ENCODE measurements at regions not wholly inside any gene's neighbourhood (a gene's known extent, or its start where the extent isn't known, plus 50 kb on each side); places are given as distances from the start of the nearest gene placed in this dataset.
"Not testable (repeated sequence)": the region's sequence is repeated elsewhere in the genome, so short reads cannot be mapped to it uniquely, and the experiment has no call there.

DNA sequence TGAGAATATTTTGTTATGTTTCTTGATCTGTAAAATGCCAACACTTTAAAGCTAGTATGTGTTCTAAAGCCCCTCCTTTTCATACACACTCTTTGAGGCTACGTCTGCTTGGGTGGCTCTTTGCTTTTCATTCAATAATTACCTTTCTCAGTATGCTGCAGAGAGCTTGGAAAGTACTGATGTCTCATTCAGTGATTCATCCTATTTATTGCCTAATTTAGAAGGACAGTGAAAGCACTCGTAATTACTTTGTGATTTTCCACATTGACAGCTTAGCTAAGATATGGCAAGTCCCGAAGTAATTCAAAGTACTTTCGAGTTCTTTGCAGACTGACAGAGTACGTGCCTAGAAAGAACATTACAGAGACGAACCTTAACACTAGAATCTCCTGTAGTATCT, 57.2 kb downstream of the BMP15 start:
- DNase-seq: no peak

DNA sequence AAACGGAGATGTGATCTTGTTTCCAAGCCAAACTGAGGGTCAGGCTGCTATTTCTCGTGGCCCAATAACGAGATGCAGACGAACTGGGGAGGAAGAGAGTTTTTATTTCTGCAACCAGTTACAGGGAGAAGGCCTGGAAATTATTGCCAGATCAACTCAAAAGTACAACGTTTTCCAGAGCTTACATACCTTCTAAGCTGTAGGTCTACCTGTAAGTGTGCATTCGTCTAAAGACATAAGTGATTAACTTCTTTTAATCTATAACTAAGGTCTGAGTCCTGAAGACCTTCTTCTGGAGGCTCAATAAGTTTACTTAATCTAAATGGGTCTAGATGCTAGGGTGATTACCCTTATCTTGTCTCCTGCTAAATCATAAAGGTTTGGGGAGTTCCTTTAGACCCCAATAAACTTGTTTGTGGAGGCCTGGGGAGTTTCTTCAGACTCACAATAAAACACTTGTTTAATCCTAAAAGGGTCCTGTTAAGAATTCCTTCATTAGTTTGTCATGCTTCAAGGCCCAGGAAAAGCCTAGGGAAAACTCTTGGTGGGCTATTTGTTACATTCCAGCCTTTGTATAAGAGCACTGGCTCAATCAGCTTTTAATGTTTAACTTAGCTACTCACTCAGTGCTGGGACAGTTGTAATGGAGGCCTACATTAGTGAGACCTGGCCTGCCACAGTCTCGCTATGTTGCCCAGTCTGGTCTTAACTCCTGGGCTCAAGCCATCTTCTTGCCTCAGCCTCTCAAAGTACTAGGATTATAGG, 58.5 kb downstream of the BMP15 start:
- not testable (repeated sequence) for DNase-seq

DNA sequence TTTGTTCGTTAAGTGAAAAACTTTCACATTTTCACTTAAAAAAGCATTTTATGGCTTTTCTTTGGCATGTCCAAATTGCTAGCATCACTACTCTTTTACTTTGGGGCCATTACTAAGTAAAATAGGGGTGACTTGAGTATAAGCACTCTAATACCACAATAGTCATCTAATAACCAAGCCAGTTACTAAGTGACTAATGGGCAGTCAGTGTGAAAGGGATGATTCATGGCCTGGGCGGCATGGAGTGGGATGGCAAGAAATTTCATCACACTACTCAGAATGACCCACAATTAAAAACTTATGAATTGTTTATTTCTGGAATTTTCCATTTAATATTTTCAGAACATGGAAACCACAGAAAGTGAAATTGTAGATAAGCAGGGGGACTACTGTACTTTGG, 60.9 kb downstream of the BMP15 start:
- no peak for DNase-seq

DNA sequence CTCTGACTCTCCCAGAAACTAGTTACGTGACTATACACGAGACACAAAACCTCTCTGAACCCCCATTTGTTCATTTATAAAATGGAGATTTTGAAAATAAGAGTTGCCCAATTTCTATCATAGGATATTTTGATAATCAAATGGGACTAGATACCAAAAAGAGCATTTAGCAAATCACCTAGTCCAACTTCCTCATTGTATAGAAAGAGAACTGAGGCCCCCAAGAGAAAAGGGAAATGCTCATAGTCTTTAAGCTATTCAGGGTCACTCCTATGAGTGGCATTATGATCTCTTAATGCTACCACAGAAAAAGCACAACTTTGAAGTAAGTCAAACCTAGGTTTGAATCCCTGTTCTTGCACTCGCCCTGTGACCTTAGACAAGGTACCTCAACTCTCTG, 62.7 kb downstream of the BMP15 start:
- DNase-seq: no peak

DNA sequence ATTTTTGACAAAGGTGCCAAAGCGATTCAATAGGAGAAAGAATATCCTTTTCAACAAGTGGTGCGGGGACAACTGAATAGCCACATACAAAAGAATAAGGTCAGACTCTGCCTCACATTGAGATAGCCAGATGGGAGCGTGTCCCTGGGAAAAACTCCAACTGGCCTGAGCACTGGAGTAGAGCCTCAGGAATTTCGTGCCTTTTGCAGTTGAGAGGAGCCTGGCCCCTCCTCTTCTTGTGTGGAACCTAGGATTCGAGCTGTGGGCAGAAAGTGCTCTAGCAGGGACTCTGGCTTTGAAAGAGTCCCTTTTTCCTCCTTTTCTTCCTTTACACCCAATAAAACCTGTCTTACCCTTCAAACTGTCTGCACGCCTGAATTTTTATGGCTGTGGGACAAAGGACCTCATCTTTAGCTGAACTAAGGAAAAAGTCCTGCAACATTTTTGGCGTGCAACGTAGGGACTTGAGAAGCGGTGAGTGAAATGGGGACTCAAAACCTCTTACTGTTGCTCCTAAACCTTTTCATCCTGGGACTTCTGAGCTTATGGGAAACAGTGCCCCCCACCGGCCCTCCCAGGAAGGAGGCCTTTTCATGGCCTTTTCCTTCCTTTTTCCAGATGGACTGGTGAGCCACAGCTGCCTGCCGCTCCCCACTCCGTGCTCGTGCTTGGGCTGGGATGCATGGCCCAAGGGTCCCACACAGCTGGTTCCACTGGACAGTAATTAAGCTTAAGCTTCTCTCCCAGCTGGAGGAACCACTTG, 68.6 kb downstream of the BMP15 start:
- no peak for DNase-seq

DNA sequence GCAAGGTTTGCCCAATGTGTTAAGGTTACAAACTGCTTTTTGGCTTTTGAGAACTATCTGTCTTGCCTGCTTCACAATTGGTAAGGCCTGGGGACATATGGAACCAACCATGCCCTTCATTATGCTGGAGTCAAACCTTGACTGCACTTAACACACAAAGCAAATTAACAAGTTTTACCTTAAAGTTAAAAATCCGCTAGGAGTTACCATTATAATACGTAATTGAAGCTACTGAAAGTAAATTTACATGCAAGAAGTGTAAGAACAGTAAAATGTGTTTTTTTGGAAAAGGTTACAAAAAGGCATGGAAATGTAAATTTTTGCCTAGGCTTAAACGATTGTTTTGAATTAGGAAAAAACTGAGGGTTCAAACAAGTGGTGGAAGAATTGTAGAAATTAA, 69.7 kb downstream of the BMP15 start:
- no peak for DNase-seq

DNA sequence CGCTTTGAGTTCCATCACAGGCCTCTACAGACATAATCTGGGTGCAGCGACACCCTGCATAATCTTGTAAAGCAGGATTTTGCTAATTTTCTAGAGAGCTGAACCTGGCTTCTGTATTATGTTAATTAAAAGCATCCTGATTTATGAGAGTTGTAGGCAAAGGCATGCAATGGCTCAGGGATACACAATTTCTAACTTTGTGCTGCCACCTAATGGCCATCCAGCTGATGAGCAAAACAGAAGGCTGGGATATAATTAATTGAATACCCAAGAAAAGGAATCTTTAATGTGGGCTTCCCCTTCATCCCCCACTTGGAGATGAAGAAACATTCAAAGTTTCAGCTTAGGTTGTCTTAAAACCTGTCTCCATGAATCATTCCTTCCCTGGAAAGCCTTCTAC, 78.1 kb downstream of the BMP15 start:
- no peak for DNase-seq

DNA sequence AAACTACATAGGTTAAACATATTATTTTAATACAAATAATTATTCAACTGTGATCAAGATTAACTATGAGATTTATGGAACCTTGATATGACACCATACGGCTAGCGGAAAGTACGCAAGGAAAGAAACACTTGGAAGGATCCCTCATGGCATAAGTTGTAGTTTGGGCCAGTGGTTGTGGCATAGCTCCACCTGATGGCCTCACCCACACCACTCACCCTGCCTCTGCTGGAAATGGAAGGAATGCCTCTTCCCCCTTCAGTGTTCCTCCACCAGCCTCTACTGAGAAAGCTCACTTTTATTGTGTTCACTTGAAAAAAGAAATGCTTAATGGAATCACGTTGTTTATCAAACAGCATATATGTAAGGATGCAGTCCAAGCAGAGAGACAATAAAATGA, 86.4 kb downstream of the BMP15 start:
- DNase-seq: no peak

DNA sequence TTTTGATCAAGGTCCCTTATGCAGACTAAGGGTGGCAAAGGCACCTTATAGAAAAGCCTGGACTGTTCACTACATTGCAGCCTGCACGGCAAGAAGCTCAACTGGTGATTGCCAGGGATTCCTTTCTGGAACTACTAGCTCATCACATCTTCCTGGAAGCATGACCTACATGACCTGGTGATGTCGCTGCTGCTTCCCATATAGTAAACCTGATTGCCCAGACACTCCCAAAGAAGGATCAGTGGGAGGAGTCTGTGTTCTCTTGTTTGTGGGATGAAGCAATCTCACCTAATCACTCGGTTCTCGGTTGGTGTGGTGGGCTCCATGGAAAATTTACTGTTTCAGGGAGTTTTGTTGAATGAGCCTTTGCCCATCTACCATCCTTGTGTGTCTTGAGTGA, 89.8 kb downstream of the BMP15 start:
- not testable (repeated sequence) for DNase-seq

DNA sequence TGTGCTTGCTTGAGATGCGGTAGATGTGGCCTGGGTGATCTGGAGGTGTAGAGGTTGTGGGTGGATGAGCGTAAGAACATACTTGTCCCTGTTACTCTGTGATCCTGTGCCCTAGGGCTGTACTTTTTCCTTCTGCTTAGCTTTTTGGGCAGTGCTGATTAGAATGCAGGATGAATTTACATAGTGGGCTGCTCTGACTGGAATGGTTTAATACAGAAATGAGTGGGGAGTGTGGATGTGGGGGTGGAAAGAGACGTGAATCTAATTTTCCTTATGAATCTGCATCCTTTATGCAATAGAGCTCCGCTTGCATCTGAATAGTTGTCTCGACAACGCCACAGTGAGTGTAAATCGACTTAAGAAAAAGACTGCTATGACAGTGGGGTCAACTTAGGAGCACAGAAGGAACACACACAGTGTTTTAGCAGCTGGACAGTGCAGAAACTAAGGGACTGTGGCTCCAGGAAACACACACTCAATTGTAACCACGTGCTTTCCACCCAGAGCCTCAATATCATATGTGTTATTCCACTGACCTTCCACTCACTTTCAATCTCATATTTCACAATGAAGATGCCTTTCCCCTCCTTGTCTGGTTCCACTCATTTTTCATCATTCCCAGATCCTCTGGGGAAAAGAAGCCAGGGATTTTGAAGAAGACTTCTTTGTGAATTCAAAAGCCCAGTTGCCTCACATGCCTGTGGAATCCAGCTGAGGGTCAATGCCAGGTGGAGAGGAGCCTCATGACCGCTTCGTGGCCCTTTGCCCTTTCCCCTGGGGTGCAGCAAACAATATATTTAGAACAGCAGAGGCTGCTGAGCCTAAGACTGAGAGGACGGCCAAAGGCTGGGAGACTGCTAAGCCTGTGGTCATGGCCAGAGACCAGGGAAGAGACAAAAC, 91.4 kb downstream of the BMP15 start:
- DNase-seq: not testable (repeated sequence)

DNA sequence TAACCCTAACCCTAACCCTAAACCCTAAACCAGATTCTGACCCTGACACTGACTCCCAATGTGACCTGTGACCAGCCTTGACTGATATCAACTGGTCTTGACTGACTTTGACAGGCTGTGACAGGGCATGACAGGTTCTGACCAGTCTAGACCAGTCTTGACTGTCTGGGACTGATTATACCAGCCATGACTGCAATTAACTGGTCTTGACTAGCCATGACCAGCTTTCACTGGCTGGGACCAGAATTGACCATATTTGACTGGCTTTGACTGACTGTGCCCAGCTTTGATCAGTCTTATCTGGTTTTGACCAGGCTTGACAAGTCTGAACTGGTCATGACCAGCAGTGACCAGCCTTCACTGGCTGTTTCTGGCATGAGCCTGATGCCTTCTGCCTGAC, 95.5 kb downstream of the BMP15 start:
- DNase-seq: no peak

DNA sequence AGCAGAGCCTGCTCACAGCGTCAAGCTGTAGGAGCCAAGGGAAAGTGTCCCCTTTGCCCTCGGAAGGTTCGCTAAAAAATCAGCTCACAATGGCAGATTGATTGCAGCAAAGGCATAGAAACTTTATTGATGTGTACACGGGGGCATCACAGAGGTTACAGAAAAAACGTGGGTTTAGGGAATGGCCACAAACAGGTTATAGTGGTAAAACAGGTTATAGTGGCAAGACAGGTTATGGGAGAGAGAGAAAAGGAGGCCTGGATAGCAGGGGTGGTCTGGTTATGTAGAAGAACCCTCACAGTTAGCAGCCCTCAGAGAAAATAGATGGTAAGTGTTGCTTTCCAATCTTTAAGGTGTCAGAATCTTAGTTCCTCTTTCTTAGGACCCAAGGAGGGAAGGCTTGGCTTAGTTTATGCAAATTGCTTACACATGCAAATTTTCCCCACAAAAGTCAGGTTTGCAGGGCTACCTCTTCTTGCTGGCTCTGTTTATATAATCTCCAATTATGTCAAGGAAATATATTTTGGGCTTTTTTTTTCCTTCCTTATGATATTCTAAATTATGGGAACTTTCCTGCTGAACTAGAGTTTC, 113.7 kb downstream of the BMP15 start:
- no peak for DNase-seq

DNA sequence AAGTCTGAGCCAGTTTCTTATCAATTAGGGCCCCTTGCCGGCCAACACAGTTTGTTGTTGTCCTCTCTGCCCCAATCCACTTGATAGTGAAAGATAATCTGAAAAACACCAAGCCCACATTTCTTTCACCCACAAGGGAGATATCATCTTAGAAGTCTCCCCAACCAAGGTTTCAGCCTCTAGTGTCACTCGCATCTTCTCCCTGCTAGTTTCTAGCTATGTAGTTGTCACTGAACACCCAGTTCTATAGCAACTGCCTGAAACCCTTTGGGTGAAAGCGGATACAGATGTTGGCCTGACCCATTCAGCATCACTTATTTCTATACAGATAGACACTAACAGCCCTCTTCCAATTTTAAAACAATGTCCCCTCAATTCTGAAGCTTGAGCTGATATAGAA, 116.3 kb downstream of the BMP15 start:
- DNase-seq: no peak

DNA sequence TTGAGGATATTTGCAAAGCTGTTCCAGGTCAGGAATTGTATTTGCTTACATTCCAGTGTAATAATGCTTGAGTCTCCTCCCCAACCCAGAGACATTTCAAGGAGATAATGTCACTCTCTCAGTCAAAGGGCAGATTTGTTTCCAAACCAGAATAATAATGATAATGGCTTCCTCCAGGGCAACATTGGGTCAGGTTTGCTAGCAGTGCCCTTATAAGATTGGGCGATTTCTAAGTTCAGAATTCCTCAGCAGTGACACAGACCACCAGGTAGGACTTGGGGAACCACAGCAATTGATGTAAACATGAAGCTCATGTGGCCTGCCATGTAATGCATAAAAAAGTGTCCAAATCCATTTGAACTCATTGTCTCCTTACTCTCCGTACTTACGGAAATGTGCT, 125.2 kb downstream of the BMP15 start:
- no peak for DNase-seq

DNA sequence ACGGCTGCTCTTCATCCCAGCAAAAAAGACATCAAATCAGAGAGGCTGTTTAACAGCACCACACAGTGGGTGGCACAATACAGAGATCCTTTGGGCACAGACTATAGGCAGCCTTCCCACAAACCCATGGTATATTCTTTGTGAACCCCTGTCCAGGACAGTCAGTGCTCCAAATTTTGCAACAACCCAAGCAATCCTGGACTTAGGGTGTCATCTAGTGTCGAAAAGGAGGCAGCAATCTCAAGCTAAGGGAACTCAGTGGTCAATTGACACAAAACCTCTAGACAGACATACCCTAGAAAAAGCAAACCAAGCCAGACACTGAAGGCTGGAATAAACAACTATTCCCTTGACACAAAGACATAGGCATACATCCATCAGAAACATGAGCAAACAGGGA, 137.4 kb downstream of the BMP15 start:
- no peak for DNase-seq

DNA sequence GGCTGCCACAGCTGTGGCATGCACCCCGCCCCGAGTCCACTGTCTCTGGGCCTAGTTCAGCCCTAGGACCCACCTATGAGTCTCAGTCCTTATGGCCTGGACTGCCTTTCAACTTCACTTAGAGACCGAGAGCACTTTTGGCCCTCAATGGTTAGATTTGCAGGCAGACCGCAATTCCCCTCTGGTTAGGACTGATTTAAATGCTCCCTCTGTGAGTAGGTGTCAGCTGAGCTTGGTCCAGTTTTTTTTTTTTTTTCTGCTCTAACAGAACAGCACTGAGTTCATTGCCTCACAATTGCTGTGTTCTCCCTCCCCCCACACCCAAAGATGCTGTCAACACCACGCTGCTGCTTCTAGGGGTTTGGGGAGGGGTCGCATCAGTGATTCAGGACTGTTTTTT, 143.2 kb downstream of the BMP15 start:
- DNase-seq: no peak

DNA sequence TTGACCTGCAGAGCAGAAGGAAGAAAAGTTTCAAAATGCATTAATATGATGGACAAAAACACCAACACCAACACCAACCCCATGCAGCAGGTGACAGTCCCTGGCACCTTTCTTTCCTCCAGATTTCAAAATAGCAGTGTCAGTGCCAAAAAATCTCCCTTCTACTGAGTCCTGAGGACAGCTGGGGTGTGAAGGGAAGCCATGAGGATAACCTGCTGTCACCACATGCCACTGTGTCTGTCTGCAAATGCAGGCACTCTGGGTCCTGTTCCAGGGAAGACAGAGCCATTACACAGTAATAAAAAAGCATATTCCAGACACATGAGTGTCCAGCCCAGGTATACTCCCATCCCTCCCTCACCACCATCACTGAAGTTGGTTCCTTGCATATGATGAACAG, 187.5 kb downstream of the BMP15 start:
- DNase-seq: no peak

DNA sequence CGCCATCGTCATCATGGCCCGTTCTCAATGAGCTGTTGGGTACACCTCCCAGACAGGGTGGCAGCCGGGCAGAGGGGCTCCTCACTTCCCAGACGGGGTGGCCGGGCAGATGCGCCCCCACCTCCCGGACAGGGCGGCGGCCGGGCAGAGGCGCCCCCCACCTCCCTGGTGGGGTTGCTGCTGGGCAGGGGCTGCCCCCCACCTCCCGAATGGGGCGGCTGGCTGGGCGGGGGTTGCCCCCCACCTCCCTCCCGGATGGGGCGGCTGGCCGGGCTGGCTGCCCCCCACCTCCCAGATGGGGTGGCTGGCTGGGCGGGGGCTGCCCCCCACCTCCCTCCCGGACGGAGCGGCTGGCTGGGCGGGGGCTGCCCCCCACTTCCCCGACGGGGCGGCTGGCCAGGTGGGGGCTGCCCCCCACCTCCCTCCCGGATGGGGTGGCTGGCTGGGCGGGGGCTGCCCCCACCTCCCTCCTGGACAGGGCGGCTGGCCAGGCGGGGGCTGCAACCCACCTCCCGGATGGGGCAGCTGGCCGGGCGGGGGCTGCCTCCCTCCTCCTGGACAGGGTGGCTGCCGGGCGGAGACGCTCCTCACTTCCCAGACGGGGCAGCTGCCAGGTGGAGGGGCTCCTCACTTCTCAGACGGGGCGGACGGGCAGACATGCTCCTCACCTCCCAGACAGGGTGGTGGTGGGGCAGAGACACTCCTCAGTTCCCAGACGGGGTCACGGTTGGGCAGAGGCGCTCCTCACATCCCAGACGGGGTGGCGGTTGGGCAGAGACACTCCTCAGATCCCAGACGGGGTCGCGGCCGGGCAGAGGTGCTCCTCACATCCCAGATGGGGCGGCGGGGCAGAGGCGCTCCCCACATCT, 208.8 kb downstream of the BMP15 start:
- DNase-seq: not testable (repeated sequence)

DNA sequence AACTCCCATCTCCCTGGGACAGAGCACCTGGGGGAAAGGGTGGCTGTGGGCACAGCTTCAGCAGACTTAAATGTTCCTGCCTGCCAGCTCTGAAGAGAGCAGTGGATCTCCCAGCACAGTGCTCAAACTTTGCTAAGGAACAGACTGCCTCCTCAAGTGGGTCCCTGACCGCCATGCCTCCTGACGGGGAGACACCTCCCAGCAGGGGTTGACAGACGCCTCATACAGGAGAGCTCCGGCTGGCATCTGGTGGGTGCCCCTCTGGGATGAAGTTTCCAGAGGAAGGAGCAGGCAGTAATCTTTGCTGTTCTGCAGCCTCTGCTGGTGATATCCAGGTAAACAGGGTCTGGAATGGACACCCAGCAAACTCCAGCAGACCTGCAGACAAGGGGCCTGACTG, 206.9 kb upstream of the NUDT10 start:
- not testable (repeated sequence) for DNase-seq

DNA sequence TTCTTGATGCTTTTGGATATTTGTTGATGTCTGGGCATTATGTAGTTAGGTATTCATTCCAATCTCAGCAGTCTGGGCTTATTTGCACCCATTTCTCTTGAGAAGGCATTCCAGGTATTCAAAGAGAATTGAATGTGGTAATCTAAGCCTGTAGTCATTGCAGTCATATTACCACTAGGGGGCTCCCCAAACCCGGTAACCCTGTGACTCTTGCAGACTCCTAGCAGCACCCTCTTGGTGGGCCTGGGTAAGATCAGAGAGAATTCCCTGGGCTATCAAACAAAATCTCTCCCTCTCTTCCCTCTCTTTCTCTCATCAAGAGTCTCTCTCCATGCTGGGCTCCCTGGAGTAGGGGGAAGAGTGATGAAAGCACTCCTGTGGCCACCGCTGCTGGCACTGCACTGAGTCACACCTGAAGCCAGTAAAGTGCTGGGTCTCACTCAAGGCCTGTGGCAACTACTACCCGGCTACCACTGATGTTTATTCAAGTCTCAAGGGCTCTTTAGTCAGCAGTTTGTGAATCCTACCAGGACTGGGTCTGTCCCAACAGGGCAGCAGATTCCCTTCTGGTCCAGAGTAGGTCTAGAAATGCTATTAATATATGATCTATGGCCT, 187.7 kb upstream of the NUDT10 start:
- peak; percentile 7 for DNase-seq

DNA sequence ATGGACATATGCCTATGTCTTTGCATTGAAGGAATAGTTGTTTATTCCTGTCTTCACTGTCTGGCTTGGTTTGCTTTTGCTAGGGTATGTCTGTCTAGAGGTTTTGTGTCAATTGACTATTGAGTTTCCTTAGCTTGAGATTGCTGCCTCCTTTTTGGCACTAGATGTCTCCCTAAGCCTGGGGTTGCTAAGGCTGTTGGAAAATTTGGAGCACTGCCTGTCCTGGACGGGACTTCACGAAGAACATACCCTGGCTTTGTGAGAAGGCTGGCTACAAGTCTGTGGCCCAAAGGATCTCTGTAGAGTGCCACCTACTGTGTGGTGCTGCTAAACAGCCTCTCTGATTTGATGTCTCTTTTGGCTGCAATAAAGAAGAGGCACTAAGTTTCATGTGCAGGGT, 183.8 kb upstream of the NUDT10 start:
- no peak for DNase-seq

DNA sequence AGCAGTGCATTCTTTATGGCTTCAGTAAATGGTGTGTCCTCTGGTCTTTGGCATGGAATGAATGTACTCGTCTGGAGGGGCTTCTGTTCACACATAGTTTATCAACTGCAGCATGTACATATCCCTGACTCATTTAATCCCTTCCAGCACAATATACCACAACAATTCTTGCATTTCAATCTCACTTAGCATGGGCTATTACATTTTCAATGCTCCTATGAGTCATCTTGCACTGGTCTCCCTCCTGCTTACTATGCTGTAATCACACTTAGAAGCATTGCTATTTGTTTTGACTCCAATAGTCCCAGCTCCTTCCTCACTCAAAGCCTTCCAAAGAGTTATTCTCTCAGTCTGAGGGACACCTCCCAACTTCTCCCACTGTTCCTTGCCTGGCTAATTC, 180.9 kb upstream of the NUDT10 start:
- DNase-seq: no peak
